Ishikawa (cell line): ENCODE measurements at regions not wholly inside any gene's neighbourhood (a gene's known extent, or its start where the extent isn't known, plus 50 kb on each side); places are given as distances from the start of the nearest gene placed in this dataset.

Source experiments
- CEBPB ChIP-seq: IDR thresholded peaks from 2 replicates; pipeline ENCODE4 v1.6.1; 2012
- CREB1 ChIP-seq: IDR thresholded peaks from 2 replicates; pipeline ENCODE4 v1.6.1; 2012; ENCODE audit warnings: low read depth
- EGR1 ChIP-seq: IDR thresholded peaks from 2 replicates; pipeline ENCODE4 v1.6.1; 2012
- EP300 ChIP-seq: IDR thresholded peaks from 2 replicates; pipeline ENCODE4 v1.6.1; 2012; ENCODE audit warnings: borderline replicate concordance
- MAX ChIP-seq: IDR thresholded peaks from 2 replicates; pipeline ENCODE4 v1.6.1; 2012
- NFIC ChIP-seq: IDR thresholded peaks from 2 replicates; pipeline ENCODE4 v1.6.1; 2012
- RAD21 ChIP-seq: IDR thresholded peaks from 2 replicates; pipeline ENCODE4 v1.6.1; 2012; ENCODE audit warnings: low read depth
- REST ChIP-seq: IDR thresholded peaks from 2 replicates; pipeline ENCODE4 v1.6.1; 2012; ENCODE audit warnings: low read depth, mild to moderate bottlenecking
- TAF1 ChIP-seq: IDR thresholded peaks from 2 replicates; pipeline ENCODE4 v1.6.1; 2012; ENCODE audit warnings: low read depth, mild to moderate bottlenecking
- TCF12 ChIP-seq: IDR thresholded peaks from 2 replicates; pipeline ENCODE4 v1.6.1; 2012; ENCODE audit warnings: low read depth
- TEAD4 ChIP-seq: IDR thresholded peaks from 2 replicates; pipeline ENCODE4 v1.6.1; 2012
- USF1 ChIP-seq: IDR thresholded peaks from 2 replicates; pipeline ENCODE4 v1.6.1; 2012
- YY1 ChIP-seq: IDR thresholded peaks from 2 replicates; pipeline ENCODE4 v1.6.1; 2012; ENCODE audit warnings: low read depth
- ZBTB7A ChIP-seq: IDR thresholded peaks from 2 replicates; pipeline ENCODE4 v1.6.1; 2012; ENCODE audit warnings: low read depth

- no peak for TF ChIP-seq EP300
- TF ChIP-seq TEAD4 = no peak
- no peak for TF ChIP-seq YY1
- TF ChIP-seq RAD21 = no peak
- TF ChIP-seq MAX = no peak
- no peak for TF ChIP-seq REST
- no peak for TF ChIP-seq TAF1
- TF ChIP-seq NFIC = no peak
- TF ChIP-seq ZBTB7A = no peak
- no peak for TF ChIP-seq CEBPB
- no peak for TF ChIP-seq CREB1
- TF ChIP-seq EGR1 = no peak
- TF ChIP-seq USF1 = no peak
- no peak for TF ChIP-seq TCF12
Observed at GRCh38 chr5:124199893-124200292, 546.5 kb downstream of the ZNF608 start.
